ENCODE measurements at regions not wholly inside any gene's neighbourhood (a gene's known extent, or its start where the extent isn't known, plus 50 kb on each side); places are given as distances from the start of the nearest gene placed in this dataset.

GRCh38 chr5:18749763-18750162 lies 1115.5 kb downstream of the TAF11L14 start:
- TF ChIP-seq PAF1 (CRISPR knock-in tag; IDR thresholded peaks at IDR 0.05) (no peak), CENPBD1 (CRISPR knock-in tag; IDR thresholded peaks at IDR 0.05; ENCODE audit: borderline replicate concordance, low read depth) (no peak), HCFC1 (IDR thresholded peaks at IDR 0.05; ENCODE audit: low read depth, low read length) (no peak), PRDM4 (CRISPR knock-in tag; IDR thresholded peaks at IDR 0.05; ENCODE audit: borderline replicate concordance) (no peak), HNRNPH1 (optimal IDR thresholded peaks at IDR 0.05; ENCODE audit: low read depth, low read length) (no peak)

Measured in HepG2 (cell line).